Peyer's patch (tissue), 4 donors: ENCODE measurements at regions not wholly inside any gene's neighbourhood (a gene's known extent, or its start where the extent isn't known, plus 50 kb on each side); places are given as distances from the start of the nearest gene placed in this dataset.

Experiments used
- DNase-seq, 3 donors: peaks; one replicate each; pipeline ENCODE4 v3.0.0-alpha.2; 2017 to 2019
- H3K27ac ChIP-seq, 4 donors: fragments of 200-600 bp; sonication (generic); one replicate each; pipeline ENCODE4 v1.5.1; 2016 to 2019
- H3K27me3 ChIP-seq, 2 donors: fragments of 200-600 bp; sonication (generic); one replicate each; pipeline ENCODE4 v1.5.1; 2019
- H3K36me3 ChIP-seq, 3 donors: fragments of 200-600 bp; sonication (generic); one replicate each; pipeline ENCODE4 v1.5.1; 2016 to 2019
- H3K4me1 ChIP-seq, 4 donors: fragments of 200-600 bp; sonication (generic); one replicate each; pipeline ENCODE4 v1.5.1; 2016 to 2019
- H3K4me3 ChIP-seq, 4 donors: fragments of 200-600 bp; sonication (generic); 1 replicate in 3 of 4; 2 replicates in 1 of 4; pipeline ENCODE4 v1.5.1; 2016 to 2019; ENCODE audit warnings: mild to moderate bottlenecking in 1 of 4
- H3K9me3 ChIP-seq, 4 donors: fragments of 200-600 bp; sonication (generic); one replicate each; pipeline ENCODE4 v1.5.1; 2016 to 2019; ENCODE audit warnings: mild to moderate bottlenecking in 1 of 4
- CTCF ChIP-seq, 6 experiments: fragments of 450-650 bp in 4 of 6; fragments of 200-600 bp in 2 of 6; sonication (generic) in 1 of 6; IDR thresholded peaks; one replicate each; pipeline ENCODE4 v1.5.1; 2017 to 2019; ENCODE audit warnings: antibody characterized with exemption in 6 of 6, mild to moderate bottlenecking in 3 of 6, moderate library complexity in 1 of 6
- POLR2A ChIP-seq, 2 donors: fragments of 450-650 bp; IDR thresholded peaks; one replicate each; pipeline ENCODE4 v1.5.1; 2017; ENCODE audit warnings: antibody characterized with exemption in 2 of 2, mild to moderate bottlenecking in 2 of 2, moderate library complexity in 2 of 2

- no peak overlapping the region for H3K4me3 ChIP-seq
These were observed 187.3 kb upstream of the SASH1 start for GRCh38 chr6:148155293-148155692.

DNA sequence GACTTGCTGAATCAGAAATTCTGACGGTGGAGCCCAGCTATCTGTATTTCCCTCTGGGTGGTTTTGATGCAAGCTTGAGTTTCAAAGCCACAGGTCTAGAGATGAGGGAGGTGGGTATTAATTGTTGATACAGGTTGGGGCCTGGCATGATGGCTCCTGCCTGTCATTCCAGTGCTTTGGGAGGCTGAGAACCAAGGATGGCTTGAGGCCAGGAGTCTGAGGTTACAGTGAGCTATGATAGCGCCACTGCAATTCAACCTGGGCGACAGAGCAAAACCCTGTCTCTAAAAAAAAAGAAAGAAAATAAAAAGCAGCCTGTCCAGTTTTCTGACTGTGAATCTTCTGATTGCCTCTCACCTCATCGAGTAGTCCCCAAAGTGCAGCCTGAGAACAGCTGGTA is 184.8 kb upstream of the SASH1 start:
- Histone ChIP-seq H3K27ac (no peak overlapping the region), H3K36me3 (no peaks in the 10 kb centered on the region), H3K4me1 (no peaks in the 10 kb centered on the region), H3K9me3 (no peaks in the 10 kb centered on the region), H3K27me3 (no peaks in the 10 kb centered on the region), H3K4me3 (no peak overlapping the region)
- TF ChIP-seq POLR2A (IDR thresholded peaks at IDR 0.05) (no peak), CTCF (IDR thresholded peaks at IDR 0.05) (no peak)
- DNase-seq = no peak

More at GRCh38 chr6:148155293-148155692, 187.3 kb upstream of the SASH1 start:
- Histone ChIP-seq H3K4me1 (no peaks in the 10 kb centered on the region), H3K27ac (no peak overlapping the region), H3K9me3 (no peaks in the 10 kb centered on the region), H3K27me3 (no peaks in the 10 kb centered on the region), H3K36me3 (no peaks in the 10 kb centered on the region)
- no peak for TF ChIP-seq CTCF (IDR thresholded peaks at IDR 0.05)
- no peak for TF ChIP-seq POLR2A (IDR thresholded peaks at IDR 0.05)
- no peak for DNase-seq

DNA sequence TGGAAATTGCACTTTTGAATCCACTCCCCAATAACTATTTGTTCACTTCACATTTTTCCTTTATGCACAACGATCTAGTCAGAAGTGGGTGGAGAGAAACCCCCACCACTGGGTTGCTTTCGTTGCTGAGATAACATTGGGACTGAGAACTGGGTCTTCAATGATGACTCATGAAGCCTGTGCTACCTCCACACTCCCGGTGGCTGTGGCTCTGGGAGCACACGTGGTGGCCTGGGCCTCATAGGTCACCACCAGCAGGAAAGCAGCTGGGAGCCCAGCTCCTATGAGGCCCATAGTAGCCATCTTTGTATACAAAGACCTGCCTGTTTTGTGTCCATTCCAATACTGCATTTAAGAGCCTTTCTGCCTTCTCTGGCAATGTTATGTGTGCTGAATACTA is 178.0 kb upstream of the SASH1 start:
- Histone ChIP-seq H3K36me3 (no peaks in the 10 kb centered on the region), H3K27ac (no peak overlapping the region), H3K9me3 (no peaks in the 10 kb centered on the region), H3K27me3 (no peaks in the 10 kb centered on the region), H3K4me1 (no peaks in the 10 kb centered on the region), H3K4me3 (no peak overlapping the region)
- no peak for DNase-seq
- TF ChIP-seq POLR2A (IDR thresholded peaks at IDR 0.05) (no peak), CTCF (IDR thresholded peaks at IDR 0.05) (no peak)

GRCh38 chr6:148166339-148166968 is 176.2 kb upstream of the SASH1 start:
- H3K4me1 ChIP-seq = no peaks in the 10 kb centered on the region
- no peaks in the 10 kb centered on the region for H3K27me3 ChIP-seq
- TF ChIP-seq POLR2A (IDR thresholded peaks at IDR 0.05) (no peak), CTCF (IDR thresholded peaks at IDR 0.05) (peak in 5 of 6 experiments; percentile 5 to 83 (median 78))
- H3K4me3 ChIP-seq = no peak overlapping the region
- no peaks in the 10 kb centered on the region for H3K36me3 ChIP-seq
- no peak overlapping the region for H3K27ac ChIP-seq
- no peaks in the 10 kb centered on the region for H3K9me3 ChIP-seq
- no peak for DNase-seq

DNA sequence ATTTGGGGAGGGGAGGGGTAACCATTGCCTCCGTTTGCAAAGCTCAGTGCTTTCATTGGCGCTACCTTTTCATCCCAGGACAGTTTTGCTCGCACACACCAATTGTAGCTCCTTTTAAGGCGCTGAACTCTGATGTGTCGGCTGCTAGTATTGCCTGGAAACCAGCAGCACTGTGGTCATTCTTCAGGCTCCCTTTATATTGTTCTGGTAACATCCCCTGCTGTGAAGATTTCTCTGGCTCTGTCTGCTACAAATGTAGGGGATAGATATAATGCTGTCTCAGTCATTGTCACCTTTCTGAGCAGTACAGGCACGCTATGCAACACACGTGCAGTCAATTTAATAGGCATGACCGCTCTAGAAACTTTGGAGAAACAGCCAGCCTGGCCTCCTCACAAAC is 172.9 kb upstream of the SASH1 start:
- no peaks in the 10 kb centered on the region for H3K27me3 ChIP-seq
- TF ChIP-seq POLR2A (IDR thresholded peaks at IDR 0.05) (no peak), CTCF (IDR thresholded peaks at IDR 0.05) (no peak)
- no peak for DNase-seq
- H3K4me3 ChIP-seq = no peak overlapping the region
- H3K36me3 ChIP-seq = no peaks in the 10 kb centered on the region
- H3K4me1 ChIP-seq = no peaks in the 10 kb centered on the region
- no peaks in the 10 kb centered on the region for H3K9me3 ChIP-seq
- H3K27ac ChIP-seq = no peak overlapping the region

GRCh38 chr6:148170286-148170685 is 172.4 kb upstream of the SASH1 start:
- H3K27me3 ChIP-seq = no peaks in the 10 kb centered on the region
- no peaks in the 10 kb centered on the region for H3K4me1 ChIP-seq
- no peaks in the 10 kb centered on the region for H3K9me3 ChIP-seq
- H3K36me3 ChIP-seq = no peaks in the 10 kb centered on the region
- TF ChIP-seq CTCF (IDR thresholded peaks at IDR 0.05) (no peak), POLR2A (IDR thresholded peaks at IDR 0.05) (no peak)
- no peak for DNase-seq
- H3K27ac ChIP-seq = no peak overlapping the region
- no peak overlapping the region for H3K4me3 ChIP-seq
